HG03280 (cell line): ENCODE measurements at regions not wholly inside any gene's neighbourhood (a gene's known extent, or its start where the extent isn't known, plus 50 kb on each side); places are given as distances from the start of the nearest gene placed in this dataset.
"Not testable (repeated sequence)": the region's sequence is repeated elsewhere in the genome, so short reads cannot be mapped to it uniquely, and the experiment has no call there.

ENCODE experiments used
- ATAC-seq: cut with Tn5 transposase; IDR thresholded peaks from one replicate; pipeline ENCODE4 v1.9.1; 2021; ENCODE audit warnings: mild to moderate bottlenecking, moderate library complexity; ENCODE audit not compliant: unreplicated experiment

DNA sequence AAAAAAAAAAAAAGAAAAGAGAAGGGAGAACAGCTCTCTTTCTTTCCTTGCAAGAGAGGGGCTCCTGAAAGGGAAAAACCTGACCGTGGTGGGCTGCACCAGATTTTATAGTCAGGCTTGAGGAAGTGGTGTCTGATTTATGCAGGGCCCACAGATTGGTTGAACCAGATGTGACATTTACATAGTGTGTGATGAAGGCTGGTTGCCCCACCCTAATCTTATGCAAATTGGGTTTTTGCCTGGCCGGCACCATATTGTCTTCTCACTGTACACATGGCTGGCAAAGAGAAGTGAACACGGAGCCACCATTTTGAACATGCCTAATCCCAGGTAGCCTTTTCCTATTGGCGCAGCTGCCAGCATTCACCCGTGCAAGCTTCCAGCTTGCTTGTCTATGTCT lies 154.4 kb downstream of the OXSM start:
- no peak for ATAC-seq

DNA sequence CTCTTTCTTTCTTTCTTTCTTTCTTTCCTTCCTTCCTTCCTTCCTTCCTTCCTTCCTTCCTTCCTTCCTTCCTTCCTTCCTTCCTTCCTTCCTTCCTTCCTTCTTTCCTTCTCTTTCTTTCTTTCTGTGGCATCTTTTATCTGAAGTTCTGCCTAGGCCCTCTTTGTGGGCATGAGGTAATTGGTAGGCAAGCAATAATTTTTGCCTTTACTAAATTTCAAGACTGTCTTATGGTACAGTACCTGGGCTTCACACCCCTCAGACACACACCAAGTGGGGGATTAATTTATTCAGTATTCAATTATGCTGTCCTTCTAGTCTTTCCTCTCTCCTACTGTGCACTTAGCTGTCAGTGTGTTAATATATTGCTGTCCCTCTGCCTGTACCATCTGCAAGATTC lies 155.5 kb downstream of the OXSM start:
- ATAC-seq: no peak

- ATAC-seq: no peak
Measured at GRCh38 chr3:25945836-25946235, 155.9 kb downstream of the OXSM start.

- no peak for ATAC-seq
Measured at GRCh38 chr3:25952133-25952532, 162.2 kb downstream of the OXSM start.

DNA sequence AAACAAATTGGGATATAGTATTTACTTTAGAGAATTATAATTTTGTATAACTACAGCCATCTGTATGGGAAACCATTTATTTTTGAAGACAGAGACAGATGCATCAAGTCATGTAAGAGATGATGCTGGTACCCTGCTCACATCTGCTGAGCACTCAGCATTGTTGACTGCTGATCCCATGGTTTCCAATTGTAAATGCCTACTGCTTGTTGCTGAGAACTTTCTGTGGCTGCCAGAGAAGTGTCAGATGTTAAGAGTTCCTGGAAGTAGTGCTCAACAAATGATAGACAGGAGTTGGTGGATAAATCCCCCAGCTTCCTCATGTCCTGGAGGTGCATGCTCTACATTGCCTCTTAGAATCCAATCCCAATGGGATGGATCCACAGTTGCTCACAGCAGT lies 167.1 kb downstream of the OXSM start:
- no peak for ATAC-seq

DNA sequence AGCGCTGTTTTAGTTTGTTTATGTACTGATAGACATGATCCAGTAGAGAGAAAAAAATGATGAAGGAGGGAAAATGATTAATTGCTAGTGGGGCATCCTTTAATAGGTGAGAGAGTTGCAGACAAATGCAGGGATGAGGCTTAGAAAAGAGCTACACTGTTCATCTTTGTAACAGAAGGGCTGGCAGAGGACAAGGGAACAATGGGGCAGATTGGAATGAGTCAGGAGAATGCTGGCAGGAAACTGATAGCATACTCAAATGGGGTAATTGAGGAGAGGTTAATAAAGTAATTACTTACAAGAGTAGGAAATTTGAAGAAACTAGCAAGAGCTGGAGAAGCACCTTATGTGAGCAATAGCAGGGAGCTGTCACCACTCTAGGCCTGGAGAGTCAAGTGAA lies 170.9 kb downstream of the OXSM start:
- no peak for ATAC-seq

- ATAC-seq: no peak
Measured at GRCh38 chr3:25962255-25962654, 172.4 kb downstream of the OXSM start.

GRCh38 chr3:25964141-25964540 lies 174.3 kb downstream of the OXSM start:
- no peak for ATAC-seq

- ATAC-seq: no peak
Measured at GRCh38 chr3:25967385-25967784, 177.5 kb downstream of the OXSM start.

DNA sequence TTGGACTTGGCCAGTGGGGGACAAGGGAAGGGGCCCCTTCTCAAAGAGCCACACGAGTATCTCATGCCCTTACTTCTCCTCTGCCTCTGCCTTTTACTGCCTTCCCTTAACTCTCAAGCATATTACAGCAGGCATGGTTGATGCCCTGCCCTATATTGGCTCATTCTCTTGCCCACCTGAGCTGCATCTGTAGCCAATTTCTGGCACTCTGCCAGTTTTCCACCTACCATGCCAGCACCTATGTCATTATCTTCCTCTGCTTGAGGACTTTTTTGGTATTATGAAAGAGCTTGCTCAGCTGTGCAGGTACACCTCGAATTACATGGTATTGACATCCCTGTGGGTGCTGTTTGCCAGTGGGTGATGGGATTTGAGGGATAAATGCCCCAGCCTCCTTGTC lies 181.8 kb downstream of the OXSM start:
- no peak for ATAC-seq

- no peak for ATAC-seq
Measured at GRCh38 chr3:25973122-25973521, 183.2 kb downstream of the OXSM start.

DNA sequence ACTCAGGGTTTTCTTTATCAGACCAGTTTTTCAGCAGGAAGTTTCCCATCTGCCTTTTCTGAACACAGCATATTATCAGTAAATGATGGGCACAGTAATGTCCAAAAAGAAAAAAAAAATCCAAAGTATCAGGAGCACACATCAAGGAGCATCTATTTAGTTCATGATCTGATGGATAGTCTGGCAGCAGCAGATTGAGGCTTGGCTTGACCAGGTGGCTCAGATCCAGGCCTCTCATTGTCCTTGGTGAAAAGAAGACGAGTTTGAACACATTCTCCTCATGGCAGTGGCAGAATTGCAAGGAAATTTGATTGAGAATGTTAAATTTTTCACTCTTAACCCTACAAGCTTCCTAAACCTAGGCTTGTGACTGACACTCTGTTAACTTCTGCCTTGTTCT lies 192.9 kb downstream of the OXSM start:
- ATAC-seq: no peak

DNA sequence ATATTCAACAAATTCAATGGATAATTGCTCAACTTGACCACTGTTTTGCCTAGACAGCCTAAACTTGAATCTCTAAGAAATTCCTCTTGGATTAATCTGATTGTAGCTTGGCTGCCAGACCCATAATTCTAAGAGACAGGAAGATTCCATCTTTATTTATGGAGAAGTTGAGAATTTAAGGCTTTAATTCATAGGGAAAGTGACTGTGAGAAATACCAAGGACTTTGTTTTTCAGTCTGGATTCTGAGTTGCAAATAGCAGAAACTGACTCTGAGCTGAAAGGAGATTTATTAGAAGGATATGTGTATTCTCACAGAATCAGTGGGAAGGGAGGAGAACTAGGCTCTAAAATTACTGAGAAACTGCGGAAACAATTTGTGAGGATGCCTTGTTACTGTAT lies 195.7 kb downstream of the OXSM start:
- ATAC-seq: no peak

DNA sequence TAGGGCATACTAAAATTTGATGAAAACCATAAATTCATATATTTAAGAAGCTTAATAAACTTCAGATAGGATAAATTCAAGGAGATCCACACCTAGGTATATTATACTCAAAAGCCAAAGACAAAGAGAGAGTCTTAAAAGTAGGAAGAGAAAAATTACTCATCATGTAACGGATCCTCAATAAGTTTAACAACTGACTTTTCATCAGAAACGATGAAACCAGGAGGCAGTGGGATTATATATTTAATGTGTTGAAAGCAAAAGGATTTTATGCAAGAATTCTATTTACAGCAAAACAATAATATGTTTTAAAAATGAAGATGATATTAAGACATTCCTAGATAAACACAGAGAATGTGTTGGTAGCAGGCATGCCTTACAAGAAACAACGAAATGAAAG lies 202.7 kb downstream of the OXSM start:
- ATAC-seq: no peak

DNA sequence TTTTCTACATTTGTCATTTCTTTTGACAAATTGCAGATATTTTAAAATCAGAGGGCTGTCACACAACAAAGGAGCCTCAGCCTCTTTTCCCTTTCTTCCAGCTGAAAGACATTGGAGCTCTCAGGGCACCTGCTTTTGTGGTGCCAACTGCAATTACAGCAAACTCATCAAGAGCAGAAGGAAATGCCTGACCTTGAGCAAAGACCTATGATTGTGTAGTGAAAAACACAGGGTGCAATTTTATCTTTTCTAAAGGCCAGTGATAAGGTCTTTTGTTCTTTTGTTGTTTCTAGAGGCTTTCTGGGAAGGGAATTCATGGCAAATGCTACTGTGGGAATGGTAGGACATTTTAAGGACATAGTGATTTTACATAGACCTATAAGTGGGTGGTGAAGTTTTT lies 214.3 kb downstream of the OXSM start:
- ATAC-seq: no peak

DNA sequence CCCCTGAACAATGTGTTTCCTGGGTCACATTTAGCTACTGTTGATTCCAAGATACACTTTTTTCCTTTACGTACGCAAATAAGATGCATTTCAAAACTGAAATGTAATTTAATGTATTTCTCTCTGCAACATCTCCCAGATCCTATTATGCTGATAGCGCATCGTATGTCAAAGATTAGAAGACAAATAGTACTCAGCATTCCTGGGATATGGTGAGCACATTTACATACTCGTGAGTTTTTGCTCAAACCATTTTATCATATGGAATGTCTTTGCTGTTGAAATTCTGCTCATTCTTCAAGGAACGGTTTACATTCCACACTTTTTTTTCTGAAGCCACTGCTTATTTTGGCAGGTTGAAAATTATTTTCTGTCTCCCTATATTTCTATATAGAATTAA lies 221.4 kb downstream of the OXSM start:
- ATAC-seq: no peak

- no peak for ATAC-seq
Measured at GRCh38 chr3:26012241-26012745, 222.4 kb downstream of the OXSM start.

GRCh38 chr3:26015752-26016151 lies 225.9 kb downstream of the OXSM start:
- no peak for ATAC-seq

DNA sequence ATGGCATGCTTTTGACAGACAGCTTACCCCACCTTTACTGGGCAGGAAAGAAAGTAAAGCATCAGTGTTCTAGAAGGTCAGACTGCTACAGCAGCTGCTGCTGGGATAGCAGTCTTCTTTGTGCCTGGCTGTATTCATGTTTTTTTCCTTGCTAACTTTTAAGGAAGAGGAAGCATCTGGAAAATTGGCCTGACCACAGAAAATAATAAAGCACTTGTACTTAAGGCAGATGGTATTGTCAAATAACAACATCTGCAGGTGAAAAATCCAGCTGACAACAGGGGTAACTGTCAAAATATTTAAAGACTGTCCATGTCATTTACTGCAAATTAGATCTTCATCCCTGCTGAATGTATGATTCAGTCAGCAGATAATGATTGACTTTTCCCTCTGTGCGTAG lies 229.0 kb downstream of the OXSM start:
- ATAC-seq: no peak

DNA sequence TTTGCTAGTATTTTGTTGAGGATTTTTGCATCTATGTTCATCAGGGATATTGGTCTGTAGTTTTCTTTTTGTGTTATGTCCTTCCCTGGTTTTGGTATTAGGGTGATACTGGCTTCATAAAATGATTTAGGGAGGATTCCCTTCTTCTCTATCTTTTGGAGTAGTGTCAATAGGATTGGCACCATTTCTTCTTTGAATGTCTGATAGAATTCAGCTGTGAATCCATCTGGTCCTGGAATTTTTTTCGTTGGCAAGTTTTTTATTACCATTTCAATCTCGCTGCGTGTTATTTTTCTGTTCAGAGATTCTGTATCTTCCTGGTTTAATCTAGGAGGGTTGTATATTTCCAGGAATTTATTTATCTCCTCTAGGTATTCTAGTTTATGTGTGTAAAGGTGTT lies 234.3 kb downstream of the OXSM start:
- not testable (repeated sequence) for ATAC-seq

GRCh38 chr3:26029321-26029720 lies 239.4 kb downstream of the OXSM start:
- no peak for ATAC-seq

- not testable (repeated sequence) for ATAC-seq
Measured at GRCh38 chr3:26042126-26042525, 252.2 kb downstream of the OXSM start.

DNA sequence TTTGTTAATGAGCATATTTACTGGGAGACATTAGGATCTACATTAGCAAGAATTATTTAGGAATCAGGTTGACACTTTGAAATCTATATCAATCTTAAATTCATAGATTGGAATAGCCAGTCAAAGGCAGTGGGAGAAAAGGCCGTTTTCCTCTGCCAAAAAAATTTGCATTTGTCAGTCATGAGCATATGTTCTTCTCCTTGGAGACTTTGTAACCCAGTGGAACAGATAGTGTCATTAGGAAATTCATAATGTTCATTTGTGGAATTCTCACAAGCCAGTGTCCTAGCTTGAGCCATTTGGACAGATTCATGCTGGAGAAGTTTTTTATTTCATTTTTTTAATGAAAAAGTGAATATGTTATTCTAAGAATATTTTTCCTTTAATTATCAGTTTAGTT lies 260.1 kb downstream of the OXSM start:
- ATAC-seq: no peak

DNA sequence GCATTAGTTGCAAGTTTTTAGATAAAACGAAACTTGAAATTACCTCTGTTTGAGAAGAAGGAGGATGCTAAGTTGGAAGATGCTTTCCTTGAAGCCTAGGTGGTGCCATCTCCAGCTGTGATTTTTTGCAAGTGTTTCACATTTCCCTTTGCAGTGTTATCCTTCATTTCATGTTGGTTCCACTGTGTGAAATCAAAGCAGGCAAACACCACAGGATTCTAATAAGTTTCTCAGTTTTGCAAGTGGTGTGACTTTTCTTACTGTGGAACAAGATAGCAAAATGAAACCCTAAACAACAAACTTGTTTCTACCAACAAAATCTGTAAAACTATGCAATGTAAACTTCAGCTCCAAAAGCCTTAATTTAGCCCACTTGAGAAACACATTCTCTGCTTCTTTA lies 260.9 kb downstream of the OXSM start:
- no peak for ATAC-seq
